Urinary bladder (tissue), 3 donors: ENCODE measurements at regions not wholly inside any gene's neighbourhood (a gene's known extent, or its start where the extent isn't known, plus 50 kb on each side); places are given as distances from the start of the nearest gene placed in this dataset.

ENCODE experiments used
- DNase-seq: peaks from one replicate; pipeline ENCODE4 v3.0.0-alpha.2; 2015; ENCODE audit errors: extremely low spot score
- H3K27ac ChIP-seq: one replicate; pipeline ENCODE4 v1.5.1; 2013; ENCODE audit warnings: low read depth, mild to moderate bottlenecking, moderate library complexity
- H3K36me3 ChIP-seq: one replicate; pipeline ENCODE4 v1.6.1; 2013; ENCODE audit warnings: mild to moderate bottlenecking, moderate library complexity; ENCODE audit not compliant: insufficient read depth
- H3K4me1 ChIP-seq: one replicate; pipeline ENCODE4 v1.6.1; 2013; ENCODE audit warnings: mild to moderate bottlenecking, moderate library complexity; ENCODE audit not compliant: insufficient read depth
- H3K4me3 ChIP-seq: one replicate; pipeline ENCODE4 v1.5.1; 2013; ENCODE audit warnings: low read depth, low read length
- WGBS: extraction: QIAGEN DNeasy Blood & Tissue Kit; methylation state at CpG from one replicate; pipeline ENCODE4 v1.1.7; 2013; 5-methylcytosine and 5-hydroxymethylcytosine counted together
- donor health status: healthy with polysubstance abuse.
- donor health status: healthy.

- H3K4me3 ChIP-seq = no peak overlapping the region
- no peak overlapping the region for H3K27ac ChIP-seq
- H3K36me3 ChIP-seq = peaks cover 1% of the 10 kb centered on the region
- no peaks in the 10 kb centered on the region for H3K4me1 ChIP-seq
- no peak for DNase-seq
Observed at GRCh38 chr2:180520206-180520605, 460.2 kb upstream of the UBE2E3 start.

GRCh38 chr2:180519276-180519675 is 461.1 kb upstream of the UBE2E3 start:
- H3K4me1 ChIP-seq = no peaks in the 10 kb centered on the region
- peaks cover 1% of the 10 kb centered on the region for H3K36me3 ChIP-seq
- no peak for DNase-seq
- no peak overlapping the region for H3K27ac ChIP-seq
- no peak overlapping the region for H3K4me3 ChIP-seq

- Histone ChIP-seq H3K4me1 (no peaks in the 10 kb centered on the region), H3K27ac (no peak overlapping the region), H3K36me3 (peaks cover 1% of the 10 kb centered on the region), H3K4me3 (no peak overlapping the region)
- WGBS = 85% methylated on average over 2 of the region's 2 CpGs
- no peak for DNase-seq
Observed at GRCh38 chr2:180516232-180516631, 464.2 kb upstream of the UBE2E3 start.

GRCh38 chr2:180513389-180513788 is 467.0 kb upstream of the UBE2E3 start:
- Histone ChIP-seq H3K36me3 (no peaks in the 10 kb centered on the region), H3K4me1 (no peaks in the 10 kb centered on the region), H3K4me3 (no peak overlapping the region), H3K27ac (no peak overlapping the region)
- WGBS = 79% methylated on average over 1 of the region's 1 CpG
- no peak for DNase-seq

GRCh38 chr2:180508458-180508857 is 471.9 kb upstream of the UBE2E3 start:
- DNase-seq = no peak
- 94% methylated on average over 2 of the region's 2 CpGs for WGBS

GRCh38 chr2:180507028-180507427 is 473.4 kb upstream of the UBE2E3 start:
- H3K4me1 ChIP-seq = no peaks in the 10 kb centered on the region
- DNase-seq = no peak
- H3K27ac ChIP-seq = no peak overlapping the region
- WGBS = 89% methylated on average over 2 of the region's 2 CpGs
- H3K36me3 ChIP-seq = no peaks in the 10 kb centered on the region
- no peak overlapping the region for H3K4me3 ChIP-seq

More at GRCh38 chr2:180508458-180508857, 471.9 kb upstream of the UBE2E3 start:
- Histone ChIP-seq H3K36me3 (no peaks in the 10 kb centered on the region), H3K4me1 (no peaks in the 10 kb centered on the region), H3K27ac (no peak overlapping the region), H3K4me3 (no peak overlapping the region)

GRCh38 chr2:180505203-180505602 is 475.2 kb upstream of the UBE2E3 start:
- WGBS = 28% methylated on average over 1 of the region's 1 CpG
- DNase-seq = no peak
- Histone ChIP-seq H3K4me3 (no peak overlapping the region), H3K4me1 (no peaks in the 10 kb centered on the region), H3K36me3 (no peaks in the 10 kb centered on the region), H3K27ac (no peak overlapping the region)

GRCh38 chr2:180497621-180498152 is 482.7 kb upstream of the UBE2E3 start:
- DNase-seq = no peak
- no peaks in the 10 kb centered on the region for H3K36me3 ChIP-seq

GRCh38 chr2:180495606-180496005 is 484.8 kb upstream of the UBE2E3 start:
- Histone ChIP-seq H3K36me3 (no peaks in the 10 kb centered on the region), H3K27ac (no peak overlapping the region), H3K4me1 (no peaks in the 10 kb centered on the region), H3K4me3 (no peak overlapping the region)
- DNase-seq = no peak
- WGBS = 58% methylated on average over 2 of the region's 2 CpGs

More at GRCh38 chr2:180497621-180498152, 482.7 kb upstream of the UBE2E3 start:
- H3K27ac ChIP-seq = no peak overlapping the region
- no peaks in the 10 kb centered on the region for H3K4me1 ChIP-seq
- H3K4me3 ChIP-seq = no peak overlapping the region
- 58% methylated on average over 1 of the region's 1 CpG for WGBS

- Histone ChIP-seq H3K4me1 (no peaks in the 10 kb centered on the region), H3K27ac (no peak overlapping the region), H3K4me3 (no peak overlapping the region), H3K36me3 (no peaks in the 10 kb centered on the region)
- 89% methylated on average over 2 of the region's 2 CpGs for WGBS
- no peak for DNase-seq
Observed at GRCh38 chr2:180494286-180494685, 486.1 kb upstream of the UBE2E3 start.

- 92% methylated on average over 4 of the region's 4 CpGs for WGBS
- H3K27ac ChIP-seq = no peak overlapping the region
- H3K4me1 ChIP-seq = no peaks in the 10 kb centered on the region
- DNase-seq = no peak
- H3K36me3 ChIP-seq = no peaks in the 10 kb centered on the region
- H3K4me3 ChIP-seq = no peak overlapping the region
Observed at GRCh38 chr2:180482696-180483095, 475.6 kb upstream of the CWC22 start.

- Histone ChIP-seq H3K4me1 (no peaks in the 10 kb centered on the region), H3K27ac (no peak overlapping the region), H3K4me3 (no peak overlapping the region), H3K36me3 (no peaks in the 10 kb centered on the region)
- no peak for DNase-seq
- 73% methylated on average over 2 of the region's 2 CpGs for WGBS
Observed at GRCh38 chr2:180481998-180482397, 474.9 kb upstream of the CWC22 start.

GRCh38 chr2:180478883-180479282 is 471.8 kb upstream of the CWC22 start:
- DNase-seq = no peak
- no peaks in the 10 kb centered on the region for H3K36me3 ChIP-seq
- no peak overlapping the region for H3K4me3 ChIP-seq

GRCh38 chr2:180474716-180475115 is 467.6 kb upstream of the CWC22 start:
- DNase-seq = no peak
- Histone ChIP-seq H3K4me1 (no peaks in the 10 kb centered on the region), H3K36me3 (no peaks in the 10 kb centered on the region), H3K27ac (no peak overlapping the region), H3K4me3 (no peak overlapping the region)

More at GRCh38 chr2:180478883-180479282, 471.8 kb upstream of the CWC22 start:
- H3K27ac ChIP-seq = no peak overlapping the region
- no peaks in the 10 kb centered on the region for H3K4me1 ChIP-seq

GRCh38 chr2:180473456-180473855 is 466.4 kb upstream of the CWC22 start:
- no peaks in the 10 kb centered on the region for H3K36me3 ChIP-seq
- H3K4me3 ChIP-seq = no peak overlapping the region
- no peak overlapping the region for H3K27ac ChIP-seq
- peak; percentile 11 for DNase-seq
- H3K4me1 ChIP-seq = no peaks in the 10 kb centered on the region
- WGBS = 33% methylated on average over 1 of the region's 1 CpG
